Activated B cell treated with CpG ODN at 0.5 μM for 24 hours (primary cell): ENCODE measurements at regions not wholly inside any gene's neighbourhood (a gene's known extent, or its start where the extent isn't known, plus 50 kb on each side); places are given as distances from the start of the nearest gene placed in this dataset.

Experiments
- ATAC-seq: fragments of 200-7000 bp; cut with Tn5 transposase; one replicate; pipeline ENCODE4 v1.10.0; 2021; ENCODE audit warnings: low read depth, mild to moderate bottlenecking, moderate library complexity
- CTCF ChIA-PET: fragments of 350-600 bp; sonication (Branson Sonifier 250); formaldehyde crosslinking; loops from one replicate; lab custom pipeline; 2021; ENCODE audit warnings: antibody characterized with exemption; lab: Charles Lee
- POLR2A ChIA-PET: fragments of 350-600 bp; sonication (Branson Sonifier 250); formaldehyde crosslinking; loops from one replicate; lab custom pipeline; 2021; ENCODE audit warnings: antibody characterized with exemption; lab: Charles Lee
- DNase-seq: peaks from one replicate; pipeline ENCODE4 v3.0.0; 2022
- H3K27ac Mint-ChIP-seq: one replicate; pipeline ENCODE4 v1.8.0; 2020; ENCODE audit warnings: mixed read lengths
- H3K27me3 Mint-ChIP-seq: one replicate; pipeline ENCODE4 v1.8.0; 2021; ENCODE audit warnings: mixed read lengths
- H3K36me3 Mint-ChIP-seq: one replicate; pipeline ENCODE4 v1.8.0; 2021; ENCODE audit warnings: low read depth, mixed read lengths
- H3K4me1 Mint-ChIP-seq: one replicate; pipeline ENCODE4 v1.8.0; 2021; ENCODE audit warnings: mixed read lengths
- H3K4me3 Mint-ChIP-seq: one replicate; pipeline ENCODE4 v1.8.0; 2020; ENCODE audit warnings: mild to moderate bottlenecking, mixed read lengths
- H3K9me3 Mint-ChIP-seq: one replicate; pipeline ENCODE4 v1.8.0; 2020; ENCODE audit warnings: mixed read lengths
- intact Hi-C: fragments of 100-400 bp; cut with micrococcal nuclease; formaldehyde crosslinking; loops from one replicate; pipeline ENCODE4 v1.15.1; 2024
- TF ChIP-seq, protein P1 (sequence below): fragments of 200-600 bp; IDR thresholded peaks from one replicate; pipeline ENCODE4 v1.8.0; 2022; ENCODE audit warnings: antibody characterized with exemption, mild to moderate bottlenecking

DNA sequence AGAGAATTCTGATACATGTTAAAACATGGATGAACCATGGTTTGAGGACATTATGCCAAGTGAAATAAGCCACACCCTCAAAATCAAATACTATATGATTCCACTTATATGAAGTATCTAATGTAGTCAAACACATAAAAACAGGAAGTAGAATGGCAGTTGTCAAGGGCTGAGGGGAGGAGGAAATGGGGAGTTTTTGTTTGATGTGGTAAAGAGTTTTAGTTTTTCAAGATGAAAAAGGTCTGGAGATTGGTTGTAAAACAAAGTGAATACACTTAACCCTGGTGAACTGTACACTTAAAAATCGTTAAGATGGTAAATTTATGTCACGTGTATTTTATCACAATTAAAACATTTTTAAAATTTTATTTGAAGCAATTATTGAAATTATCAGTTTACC, 127.4 kb upstream of the GRIK2 start:
- Mint-ChIP-seq H3K9me3 (peaks cover 2% of the 10 kb centered on the region), H3K36me3 (no peaks in the 10 kb centered on the region), H3K27ac (no peak overlapping the region), H3K4me3 (no peak overlapping the region), H3K4me1 (no peaks in the 10 kb centered on the region), H3K27me3 (no peaks in the 10 kb centered on the region)
- ChIA-PET POLR2A (no interaction called here), CTCF (no interaction called here)
- ATAC-seq (no peak), DNase-seq (no peak)
- intact Hi-C loops = no loop called here
- TF ChIP-seq, protein P1, sequence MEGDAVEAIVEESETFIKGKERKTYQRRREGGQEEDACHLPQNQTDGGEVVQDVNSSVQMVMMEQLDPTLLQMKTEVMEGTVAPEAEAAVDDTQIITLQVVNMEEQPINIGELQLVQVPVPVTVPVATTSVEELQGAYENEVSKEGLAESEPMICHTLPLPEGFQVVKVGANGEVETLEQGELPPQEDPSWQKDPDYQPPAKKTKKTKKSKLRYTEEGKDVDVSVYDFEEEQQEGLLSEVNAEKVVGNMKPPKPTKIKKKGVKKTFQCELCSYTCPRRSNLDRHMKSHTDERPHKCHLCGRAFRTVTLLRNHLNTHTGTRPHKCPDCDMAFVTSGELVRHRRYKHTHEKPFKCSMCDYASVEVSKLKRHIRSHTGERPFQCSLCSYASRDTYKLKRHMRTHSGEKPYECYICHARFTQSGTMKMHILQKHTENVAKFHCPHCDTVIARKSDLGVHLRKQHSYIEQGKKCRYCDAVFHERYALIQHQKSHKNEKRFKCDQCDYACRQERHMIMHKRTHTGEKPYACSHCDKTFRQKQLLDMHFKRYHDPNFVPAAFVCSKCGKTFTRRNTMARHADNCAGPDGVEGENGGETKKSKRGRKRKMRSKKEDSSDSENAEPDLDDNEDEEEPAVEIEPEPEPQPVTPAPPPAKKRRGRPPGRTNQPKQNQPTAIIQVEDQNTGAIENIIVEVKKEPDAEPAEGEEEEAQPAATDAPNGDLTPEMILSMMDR = no peak

DNA sequence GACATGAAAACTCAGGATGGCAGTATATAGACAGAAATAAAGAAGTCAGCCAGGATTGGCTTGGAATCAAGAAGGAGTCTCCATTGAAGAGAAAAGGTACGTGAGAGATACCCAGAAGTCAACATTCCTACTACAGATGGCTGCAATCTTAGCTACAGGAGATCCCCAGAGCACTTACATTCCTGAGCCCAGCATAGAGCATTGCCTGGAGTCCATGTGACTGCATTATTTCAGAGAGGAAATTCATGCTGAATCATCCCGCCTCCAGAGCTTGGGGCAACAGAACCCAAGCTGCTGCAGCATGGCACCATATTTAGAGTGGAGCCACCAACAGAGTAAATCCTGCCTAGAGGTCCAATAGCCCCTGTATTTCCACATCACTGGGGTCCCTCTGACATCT, 125.0 kb upstream of the GRIK2 start:
- no peak overlapping the region for H3K27ac Mint-ChIP-seq
- no peak overlapping the region for H3K4me3 Mint-ChIP-seq
- DNase-seq (no peak), ATAC-seq (no peak)
- no peaks in the 10 kb centered on the region for H3K27me3 Mint-ChIP-seq
- CTCF ChIA-PET = no interaction called here
- POLR2A ChIA-PET = no interaction called here
- TF ChIP-seq, protein P1 = no peak
- no peaks in the 10 kb centered on the region for H3K36me3 Mint-ChIP-seq
- intact Hi-C loops = no loop called here
- H3K4me1 Mint-ChIP-seq = no peaks in the 10 kb centered on the region
- H3K9me3 Mint-ChIP-seq = peaks cover 2% of the 10 kb centered on the region

DNA sequence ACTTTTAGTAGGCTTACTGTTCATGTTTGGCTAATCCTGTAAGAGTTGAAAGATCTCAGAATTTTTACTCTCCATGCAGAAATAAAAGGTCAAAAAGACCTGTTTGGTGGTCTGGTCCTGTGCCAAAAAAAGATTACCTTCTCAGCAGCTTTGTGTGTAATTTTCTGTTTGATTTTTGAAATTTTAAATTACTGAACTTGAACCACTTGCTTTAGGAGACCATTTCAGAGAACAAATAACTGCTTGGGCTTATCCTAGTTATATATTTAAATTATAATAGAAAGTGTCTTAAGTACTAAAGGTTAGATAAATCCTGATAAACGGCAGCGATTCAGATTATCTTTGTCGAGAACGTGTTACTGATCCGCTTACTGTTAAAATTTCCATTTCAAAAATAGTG, 118.3 kb upstream of the GRIK2 start:
- intact Hi-C loops = no loop called here
- no peaks in the 10 kb centered on the region for H3K9me3 Mint-ChIP-seq
- no peaks in the 10 kb centered on the region for H3K27me3 Mint-ChIP-seq
- POLR2A ChIA-PET = no interaction called here
- no peak overlapping the region for H3K4me3 Mint-ChIP-seq
- H3K36me3 Mint-ChIP-seq = no peaks in the 10 kb centered on the region
- TF ChIP-seq, protein P1 = no peak
- no peaks in the 10 kb centered on the region for H3K4me1 Mint-ChIP-seq
- DNase-seq (no peak), ATAC-seq (no peak)
- CTCF ChIA-PET = no interaction called here
- H3K27ac Mint-ChIP-seq = no peak overlapping the region

DNA sequence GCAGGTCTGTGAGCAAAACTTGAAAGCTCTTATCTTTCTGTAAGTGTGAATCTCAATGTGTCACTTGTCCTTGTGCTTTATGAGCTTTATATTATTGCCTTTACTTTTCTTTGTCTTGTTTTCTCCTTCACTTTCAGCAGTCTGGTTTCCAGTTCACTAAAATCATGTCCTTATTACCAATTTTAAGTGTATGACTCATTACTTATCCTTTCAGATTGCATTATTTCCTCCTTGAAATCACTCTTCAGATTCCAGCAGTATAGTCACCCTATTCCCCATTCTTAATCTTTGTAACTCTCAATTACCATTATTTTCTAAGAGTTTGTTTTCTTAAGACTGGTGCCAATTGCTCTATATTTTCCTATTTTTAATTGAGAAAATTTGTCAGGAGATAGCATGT, 117.4 kb upstream of the GRIK2 start:
- H3K4me3 Mint-ChIP-seq = no peak overlapping the region
- DNase-seq (no peak), ATAC-seq (no peak)
- CTCF ChIA-PET = no interaction called here
- POLR2A ChIA-PET = no interaction called here
- H3K36me3 Mint-ChIP-seq = no peaks in the 10 kb centered on the region
- H3K27me3 Mint-ChIP-seq = no peaks in the 10 kb centered on the region
- TF ChIP-seq, protein P1 = no peak
- H3K27ac Mint-ChIP-seq = no peak overlapping the region
- no peaks in the 10 kb centered on the region for H3K9me3 Mint-ChIP-seq
- intact Hi-C loops = no loop called here
- H3K4me1 Mint-ChIP-seq = no peaks in the 10 kb centered on the region

DNA sequence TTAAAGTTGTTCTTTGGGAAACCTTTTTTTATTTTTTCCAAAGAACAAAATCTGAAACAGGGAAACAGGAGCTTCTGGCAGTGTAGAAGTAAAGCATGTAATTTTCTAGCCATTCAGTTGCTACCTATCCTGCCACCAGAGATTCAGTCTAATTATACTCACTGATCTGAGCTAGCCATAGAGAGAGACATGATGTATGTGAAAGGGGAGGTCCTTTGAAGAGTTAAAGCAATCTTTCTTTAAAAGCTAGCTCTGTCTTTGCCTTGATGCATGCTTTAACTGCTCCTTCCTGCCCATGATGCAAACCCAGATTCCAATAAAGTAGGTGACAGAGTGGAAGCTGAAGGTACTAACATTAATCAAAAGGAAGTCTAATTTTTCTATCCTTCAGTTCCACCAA, 114.1 kb upstream of the GRIK2 start:
- Mint-ChIP-seq H3K4me3 (no peak overlapping the region), H3K9me3 (peaks cover 2% of the 10 kb centered on the region), H3K27ac (no peak overlapping the region), H3K36me3 (no peaks in the 10 kb centered on the region), H3K4me1 (no peaks in the 10 kb centered on the region), H3K27me3 (no peaks in the 10 kb centered on the region)
- ATAC-seq (no peak), DNase-seq (no peak)
- POLR2A ChIA-PET = no interaction called here
- TF ChIP-seq, protein P1 = no peak
- CTCF ChIA-PET = no interaction called here
- intact Hi-C loops = no loop called here
